ENCODE measurements at regions not wholly inside any gene's neighbourhood (a gene's known extent, or its start where the extent isn't known, plus 50 kb on each side); places are given as distances from the start of the nearest gene placed in this dataset.

DNA sequence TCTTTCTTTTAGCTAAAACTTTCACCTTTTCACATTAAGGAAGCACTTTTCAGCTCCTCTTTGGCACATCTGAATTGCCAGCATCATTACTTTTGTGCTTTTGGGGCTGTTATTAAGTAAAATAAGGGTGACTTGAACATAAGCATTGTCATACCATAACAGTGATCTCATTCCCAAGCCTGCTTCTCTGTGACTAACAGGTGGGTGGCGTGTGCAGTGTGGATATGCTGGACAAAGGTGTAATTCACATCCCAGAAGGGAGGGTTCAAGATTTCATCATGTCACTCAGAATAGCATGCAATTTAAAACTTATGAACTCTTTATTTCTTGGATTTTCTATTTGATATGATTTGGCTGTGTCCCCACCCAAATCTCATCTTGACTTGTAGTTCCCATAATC is 517.4 kb upstream of the MKI67 start:
- Histone ChIP-seq H3K4me1 (no peaks in the 10 kb centered on the region), H3K27me3 (no peaks in the 10 kb centered on the region), H3K27ac (no peak overlapping the region), H3K36me3 (no peaks in the 10 kb centered on the region), H3K4me3 (no peak overlapping the region), H3K9me3 (peaks cover 0 to 8% (median 1%) of the 10 kb centered on the region in 12 donors)
- DNase-seq (no peak), ATAC-seq (no peak)
- 78 to 87% (median 83%) methylated on average over 1 of the region's 1 CpG for WGBS, 4 donors
- no peak for TF ChIP-seq CTCF (IDR thresholded peaks at IDR 0.05)
- no peak for TF ChIP-seq POLR2A (IDR thresholded peaks at IDR 0.05)
- intact Hi-C loops (cut with DNase I) = no loop called here

DNA sequence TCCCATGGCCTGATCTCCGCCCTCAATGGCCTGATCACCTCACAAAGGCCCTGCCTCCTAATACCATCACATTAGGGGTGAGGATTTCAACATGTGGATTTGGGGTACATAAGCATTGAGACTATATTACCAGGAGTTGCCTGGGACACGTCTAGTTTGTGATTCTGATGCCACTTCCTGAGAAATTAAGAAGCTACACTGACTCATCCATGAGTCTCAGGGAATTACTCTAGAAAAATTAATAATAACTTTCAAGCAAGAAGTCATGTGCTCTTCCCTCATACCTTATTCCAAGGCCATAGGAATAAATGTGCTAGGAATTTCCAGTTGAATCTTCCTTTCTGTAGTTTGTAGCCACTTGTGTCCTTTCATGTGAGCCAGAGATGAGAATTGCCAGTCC is 519.3 kb upstream of the MKI67 start:
- DNase-seq (no peak), ATAC-seq (no peak)
- intact Hi-C loops (cut with DNase I) = no loop called here
- Histone ChIP-seq H3K36me3 (no peaks in the 10 kb centered on the region), H3K4me3 (no peak overlapping the region), H3K27me3 (peaks cover 0 to 4% (median 0%) of the 10 kb centered on the region in 9 donors), H3K27ac (no peak overlapping the region), H3K9me3 (no peaks in the 10 kb centered on the region), H3K4me1 (no peaks in the 10 kb centered on the region)
- 77 to 88% (median 83%) methylated on average over 2 of the region's 2 CpGs for WGBS, 4 donors
- TF ChIP-seq POLR2A (IDR thresholded peaks at IDR 0.05) (no peak), CTCF (IDR thresholded peaks at IDR 0.05) (no peak)

GRCh38 chr10:128646956-128647355 is 520.7 kb upstream of the MKI67 start:
- Histone ChIP-seq H3K9me3 (no peaks in the 10 kb centered on the region), H3K4me1 (no peaks in the 10 kb centered on the region), H3K36me3 (no peaks in the 10 kb centered on the region), H3K27ac (no peak overlapping the region), H3K4me3 (no peak overlapping the region), H3K27me3 (peaks cover 0 to 4% (median 0%) of the 10 kb centered on the region in 9 donors)
- intact Hi-C loops (cut with DNase I) = no loop called here
- WGBS, 4 donors = 87 to 96% (median 92%) methylated on average over 9 to 10 of the region's 10 CpGs
- DNase-seq = no peak
- TF ChIP-seq CTCF (IDR thresholded peaks at IDR 0.05) = no peak
- no peak for ATAC-seq

DNA sequence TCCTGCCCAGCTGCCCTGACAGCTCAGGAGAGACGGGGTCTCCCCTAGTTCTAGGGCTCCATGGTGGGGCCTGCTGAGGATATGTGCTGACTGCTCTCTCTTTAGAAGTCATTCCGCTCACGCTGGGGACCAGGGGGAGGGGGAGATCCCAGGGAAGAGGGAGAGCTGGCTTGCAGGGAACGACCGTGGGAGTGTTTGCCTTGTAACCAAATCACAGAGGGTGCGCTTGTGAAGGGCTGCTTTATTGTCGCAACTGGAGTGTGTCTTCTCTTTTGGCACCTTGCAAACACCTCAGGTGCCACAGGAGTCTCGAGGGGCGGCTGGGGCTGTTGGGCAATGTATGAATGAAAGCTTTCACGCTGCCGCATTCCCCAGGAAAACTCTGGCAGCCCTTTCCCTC is 531.3 kb upstream of the MKI67 start:
- Histone ChIP-seq H3K4me3 (no peak overlapping the region), H3K27ac (no peak overlapping the region), H3K4me1 (no peaks in the 10 kb centered on the region), H3K9me3 (peaks cover 0 to under 1% (median 0%) of the 10 kb centered on the region in 12 donors), H3K36me3 (no peaks in the 10 kb centered on the region), H3K27me3 (peaks cover 0 to 6% (median 0%) of the 10 kb centered on the region in 9 donors)
- TF ChIP-seq CTCF (IDR thresholded peaks at IDR 0.05) (no peak), POLR2A (IDR thresholded peaks at IDR 0.05) (no peak)
- 56 to 64% (median 62%) methylated on average over 6 to 11 of the region's 11 CpGs for WGBS, 4 donors
- no peak for DNase-seq
- intact Hi-C loops (cut with DNase I) = no loop called here
- no peak for ATAC-seq
